Endothelial cell (in vitro differentiated cells): ENCODE measurements at regions not wholly inside any gene's neighbourhood (a gene's known extent, or its start where the extent isn't known, plus 50 kb on each side); places are given as distances from the start of the nearest gene placed in this dataset.

ENCODE experiments used
- DNase-seq: peaks from one replicate; pipeline ENCODE4 v3.0.0; 2021; ENCODE audit warnings: low spot score
- H3K27ac Mint-ChIP-seq: one replicate; pipeline ENCODE4 v1.8.0; 2021; ENCODE audit warnings: mixed read lengths, inconsistent platforms; ENCODE audit not compliant: unreplicated experiment
- H3K27me3 Mint-ChIP-seq: one replicate; pipeline ENCODE4 v1.8.0; 2021; ENCODE audit warnings: mild to moderate bottlenecking, moderate library complexity, mixed read lengths, inconsistent platforms; ENCODE audit not compliant: unreplicated experiment
- H3K36me3 Mint-ChIP-seq: one replicate; pipeline ENCODE4 v1.8.0; 2021; ENCODE audit warnings: mild to moderate bottlenecking, low read depth, mixed read lengths, inconsistent platforms; ENCODE audit not compliant: unreplicated experiment
- H3K4me1 Mint-ChIP-seq: one replicate; pipeline ENCODE4 v1.8.0; 2021; ENCODE audit warnings: mild to moderate bottlenecking, mixed read lengths, inconsistent platforms; ENCODE audit not compliant: unreplicated experiment
- H3K4me3 Mint-ChIP-seq: one replicate; pipeline ENCODE4 v1.8.0; 2021; ENCODE audit warnings: mild to moderate bottlenecking, mixed read lengths, inconsistent platforms; ENCODE audit not compliant: unreplicated experiment
- H3K9me3 Mint-ChIP-seq: one replicate; pipeline ENCODE4 v1.8.0; 2021; ENCODE audit warnings: mixed read lengths, inconsistent platforms; ENCODE audit not compliant: unreplicated experiment
- CTCF ChIP-seq: fragments of 200-600 bp; sonication (generic); IDR thresholded peaks from one replicate; pipeline ENCODE4 v1.5.0; 2021; ENCODE audit warnings: antibody characterized with exemption; ENCODE audit not compliant: unreplicated experiment

GRCh38 chr5:2399096-2399495 lies 352.4 kb downstream of the IRX2 start:
- H3K9me3 Mint-ChIP-seq, result peaks cover 5% of the 10 kb centered on the region

GRCh38 chr5:2393556-2393955 lies 357.9 kb downstream of the IRX2 start:
- Mint-ChIP-seq H3K27me3 (peaks cover 1% of the 10 kb centered on the region), H3K4me3 (no peak overlapping the region)
- TF ChIP-seq CTCF, result no peak

More at GRCh38 chr5:2399096-2399495, 352.4 kb downstream of the IRX2 start:
- no peak for TF ChIP-seq CTCF
- H3K27me3 Mint-ChIP-seq, result peaks cover 1% of the 10 kb centered on the region
- H3K4me3 Mint-ChIP-seq, result no peak overlapping the region
- H3K36me3 Mint-ChIP-seq, result no peaks in the 10 kb centered on the region
- H3K27ac Mint-ChIP-seq, result no peak overlapping the region
- H3K4me1 Mint-ChIP-seq, result no peaks in the 10 kb centered on the region
- no peak for DNase-seq

GRCh38 chr5:2391566-2391965 lies 359.9 kb downstream of the IRX2 start:
- H3K27ac Mint-ChIP-seq, result no peak overlapping the region
- TF ChIP-seq CTCF, result no peak

More at GRCh38 chr5:2393556-2393955, 357.9 kb downstream of the IRX2 start:
- no peaks in the 10 kb centered on the region for H3K36me3 Mint-ChIP-seq
- H3K27ac Mint-ChIP-seq, result no peak overlapping the region
- peaks cover 7% of the 10 kb centered on the region for H3K9me3 Mint-ChIP-seq
- no peak for DNase-seq
- no peaks in the 10 kb centered on the region for H3K4me1 Mint-ChIP-seq

GRCh38 chr5:2391021-2391420 lies 360.5 kb downstream of the IRX2 start:
- H3K4me3 Mint-ChIP-seq, result no peak overlapping the region
- peaks cover 1% of the 10 kb centered on the region for H3K27me3 Mint-ChIP-seq
- no peak for DNase-seq
- no peak for TF ChIP-seq CTCF
- H3K27ac Mint-ChIP-seq, result no peak overlapping the region
- H3K36me3 Mint-ChIP-seq, result no peaks in the 10 kb centered on the region
- H3K4me1 Mint-ChIP-seq, result no peaks in the 10 kb centered on the region
- H3K9me3 Mint-ChIP-seq, result peaks cover 4% of the 10 kb centered on the region

More at GRCh38 chr5:2391566-2391965, 359.9 kb downstream of the IRX2 start:
- Mint-ChIP-seq H3K4me3 (no peak overlapping the region), H3K36me3 (no peaks in the 10 kb centered on the region), H3K27me3 (peaks cover 1% of the 10 kb centered on the region), H3K4me1 (no peaks in the 10 kb centered on the region), H3K9me3 (peaks cover 4% of the 10 kb centered on the region)
- DNase-seq, result no peak

- Mint-ChIP-seq H3K4me1 (no peaks in the 10 kb centered on the region), H3K9me3 (peaks cover 10% of the 10 kb centered on the region), H3K27ac (no peak overlapping the region), H3K4me3 (no peak overlapping the region), H3K36me3 (no peaks in the 10 kb centered on the region), H3K27me3 (peaks cover 3% of the 10 kb centered on the region)
- TF ChIP-seq CTCF, result no peak
- no peak for DNase-seq
Observed at GRCh38 chr5:2388571-2388970, 362.9 kb downstream of the IRX2 start.
